ENCODE measurements at regions not wholly inside any gene's neighbourhood (a gene's known extent, or its start where the extent isn't known, plus 50 kb on each side); places are given as distances from the start of the nearest gene placed in this dataset.

- DNase-seq (ENCODE audit: low read depth) = no peak
Measured at GRCh38 chr4:74613266-74613665, 168.3 kb downstream of the AREG start.

GRCh38 chr4:74615411-74615810, 170.5 kb downstream of the AREG start:
- DNase-seq (ENCODE audit: low read depth) = no peak

- DNase-seq (ENCODE audit: low read depth) = no peak
Measured at GRCh38 chr4:74618166-74618565, 173.2 kb downstream of the AREG start.

GRCh38 chr4:74618659-74619058, 173.7 kb downstream of the AREG start:
- DNase-seq (ENCODE audit: low read depth) = no peak

- DNase-seq (ENCODE audit: low read depth) = no peak
Measured at GRCh38 chr4:74619931-74620702, 174.2 kb downstream of the BTC start.

- DNase-seq (ENCODE audit: low read depth) = no peak
Measured at GRCh38 chr4:74621616-74622015, 172.7 kb downstream of the BTC start.

- DNase-seq (ENCODE audit: low read depth) = no peak
Measured at GRCh38 chr4:74623041-74623440, 171.3 kb downstream of the BTC start.

- no peak for DNase-seq (ENCODE audit: low read depth)
Measured at GRCh38 chr4:74624351-74625151, 169.8 kb downstream of the BTC start.

- no peak for DNase-seq (ENCODE audit: low read depth)
Measured at GRCh38 chr4:74625981-74626380, 168.3 kb downstream of the BTC start.

GRCh38 chr4:74627093-74627492, 167.2 kb downstream of the BTC start:
- no peak for DNase-seq (ENCODE audit: low read depth)

GRCh38 chr4:74627504-74627903, 166.8 kb downstream of the BTC start:
- no peak for DNase-seq (ENCODE audit: low read depth)

- DNase-seq (ENCODE audit: low read depth) = no peak
Measured at GRCh38 chr4:74628852-74629620, 165.3 kb downstream of the BTC start.

- DNase-seq (ENCODE audit: low read depth) = no peak
Measured at GRCh38 chr4:74630551-74630950, 163.8 kb downstream of the BTC start.

GRCh38 chr4:74631338-74631737, 163.0 kb downstream of the BTC start:
- DNase-seq (ENCODE audit: low read depth) = no peak

GRCh38 chr4:74631988-74632387, 162.3 kb downstream of the BTC start:
- no peak for DNase-seq (ENCODE audit: low read depth)

GRCh38 chr4:74632634-74633033, 161.7 kb downstream of the BTC start:
- DNase-seq (ENCODE audit: low read depth) = no peak

GRCh38 chr4:74635074-74635473, 159.2 kb downstream of the BTC start:
- DNase-seq (ENCODE audit: low read depth) = no peak

- no peak for DNase-seq (ENCODE audit: low read depth)
Measured at GRCh38 chr4:74635490-74636123, 158.7 kb downstream of the BTC start.

GRCh38 chr4:74638001-74638400, 156.3 kb downstream of the BTC start:
- no peak for DNase-seq (ENCODE audit: low read depth)

GRCh38 chr4:74638689-74639088, 155.6 kb downstream of the BTC start:
- no peak for DNase-seq (ENCODE audit: low read depth)

GRCh38 chr4:74640111-74640903, 154.0 kb downstream of the BTC start:
- DNase-seq (ENCODE audit: low read depth) = no peak
